ENCODE measurements at regions not wholly inside any gene's neighbourhood (a gene's known extent, or its start where the extent isn't known, plus 50 kb on each side); places are given as distances from the start of the nearest gene placed in this dataset.
"Not testable (repeated sequence)": the region's sequence is repeated elsewhere in the genome, so short reads cannot be mapped to it uniquely, and the experiment has no call there.

DNA sequence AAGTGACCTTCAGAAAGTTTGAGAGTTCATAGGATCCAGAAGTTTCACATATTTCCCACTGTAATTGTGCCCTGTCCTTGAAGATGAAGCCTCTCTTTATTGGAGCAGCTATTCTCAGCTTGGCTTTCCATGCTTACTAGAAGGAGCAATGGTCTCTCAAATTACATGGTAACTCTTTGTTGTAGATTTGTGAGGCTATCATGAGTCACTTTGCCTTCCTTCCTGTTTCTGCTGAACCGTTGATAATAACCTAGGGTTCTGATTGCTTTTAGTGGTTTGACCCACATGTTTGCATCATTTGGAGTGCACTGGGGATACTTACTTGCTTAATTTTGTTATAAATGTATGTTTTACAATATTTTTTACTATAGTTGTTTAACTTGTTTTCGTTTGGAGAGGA lies 772.9 kb upstream of the SLITRK6 start:
- DNase-seq (ENCODE audit: low read depth in 2 of 2), result no peak

GRCh38 chr13:86579662-86580061 lies 780.4 kb upstream of the SLITRK6 start:
- no peak for DNase-seq (ENCODE audit: low read depth in 2 of 2)

GRCh38 chr13:86581706-86582105 lies 782.5 kb upstream of the SLITRK6 start:
- DNase-seq (ENCODE audit: low read depth in 2 of 2), result no peak

GRCh38 chr13:86584301-86584700 lies 785.1 kb upstream of the SLITRK6 start:
- no peak for DNase-seq (ENCODE audit: low read depth in 2 of 2)

- DNase-seq (ENCODE audit: low read depth in 2 of 2), result no peak
These were observed 786.6 kb upstream of the SLITRK6 start for GRCh38 chr13:86585835-86586234.

DNA sequence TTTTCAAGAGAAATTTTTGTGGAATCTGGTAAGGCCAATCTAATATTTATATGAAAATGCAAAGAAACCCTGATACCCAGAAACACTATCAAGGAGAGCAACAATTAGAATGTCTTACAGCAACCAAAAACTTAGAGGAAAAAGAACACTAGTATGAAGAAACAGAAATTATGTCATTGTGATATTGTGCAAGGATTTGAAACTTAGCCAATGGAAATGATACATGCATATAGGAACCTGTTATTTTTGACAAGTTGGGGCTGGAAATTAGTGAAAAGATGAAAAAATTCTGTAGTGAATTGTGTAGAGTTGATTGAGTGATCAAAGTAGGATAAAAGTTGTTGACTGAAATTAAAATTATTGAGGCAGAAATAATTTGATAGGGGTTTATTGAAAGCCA lies 792.6 kb upstream of the SLITRK6 start:
- DNase-seq (ENCODE audit: low read depth in 2 of 2), result no peak

- no peak for DNase-seq (ENCODE audit: low read depth in 2 of 2)
These were observed 802.1 kb upstream of the SLITRK6 start for GRCh38 chr13:86601351-86601750.

DNA sequence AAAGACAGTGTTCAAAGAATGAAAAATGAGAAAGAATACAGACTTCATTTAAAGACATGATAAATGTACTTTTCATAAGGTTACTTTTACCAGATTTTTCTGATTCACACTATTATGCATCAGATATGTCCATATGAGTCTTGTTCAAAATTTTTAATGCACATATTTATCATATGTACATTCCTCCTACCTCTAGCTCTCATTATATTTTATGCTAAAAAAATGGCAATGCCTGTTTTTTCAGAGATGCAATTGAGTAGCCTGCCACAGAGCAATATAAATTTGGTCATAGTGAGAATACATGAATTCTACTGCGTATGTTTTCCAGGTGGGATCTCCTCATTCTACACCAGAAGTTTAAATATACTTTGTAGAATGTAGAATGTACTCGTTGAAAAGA lies 807.0 kb upstream of the SLITRK6 start:
- DNase-seq (ENCODE audit: low read depth in 2 of 2), result no peak

DNA sequence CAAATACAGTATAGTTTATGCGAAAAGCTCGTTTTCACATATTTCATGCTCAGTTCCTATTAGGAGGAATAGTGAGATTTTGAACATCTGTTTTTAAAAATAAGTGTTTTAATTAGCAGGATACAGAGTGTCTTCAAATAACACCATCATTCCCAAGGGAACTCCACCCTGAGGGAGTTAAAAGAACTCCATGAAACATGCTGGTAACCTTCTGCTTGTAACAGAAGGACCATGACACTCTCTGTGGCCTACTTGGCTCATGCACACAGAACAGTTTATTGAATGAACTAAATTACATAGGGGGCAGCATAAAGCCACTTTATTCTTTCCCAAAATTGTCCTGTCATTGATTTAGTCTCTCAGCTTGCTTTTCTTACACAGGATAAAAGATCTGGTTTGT lies 809.5 kb upstream of the SLITRK6 start:
- no peak for DNase-seq (ENCODE audit: low read depth in 2 of 2)

- no peak for DNase-seq (ENCODE audit: low read depth in 2 of 2)
These were observed 834.1 kb upstream of the SLITRK6 start for GRCh38 chr13:86633346-86633745.

DNA sequence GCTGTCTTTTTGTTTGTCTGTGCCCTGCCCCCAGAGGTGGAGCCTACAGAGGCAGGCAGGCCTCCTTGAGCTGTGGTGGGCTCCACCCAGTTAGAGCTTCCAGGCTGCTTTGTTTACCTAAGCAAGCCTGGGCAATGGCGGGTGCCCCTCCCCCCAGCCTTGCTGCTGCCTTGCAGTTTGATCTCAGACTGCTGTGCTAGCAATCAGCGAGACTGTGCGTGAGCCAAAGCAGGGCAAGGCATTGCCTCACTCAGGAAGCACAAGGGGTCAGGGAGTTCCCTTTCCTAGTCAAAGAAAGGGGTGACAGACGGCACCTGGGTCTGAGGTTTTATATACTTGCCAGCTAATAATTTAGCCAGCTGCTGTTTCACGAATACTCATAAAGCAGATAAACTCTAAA lies 852.0 kb upstream of the SLITRK6 start:
- not testable (repeated sequence) for DNase-seq (ENCODE audit: low read depth in 2 of 2)

DNA sequence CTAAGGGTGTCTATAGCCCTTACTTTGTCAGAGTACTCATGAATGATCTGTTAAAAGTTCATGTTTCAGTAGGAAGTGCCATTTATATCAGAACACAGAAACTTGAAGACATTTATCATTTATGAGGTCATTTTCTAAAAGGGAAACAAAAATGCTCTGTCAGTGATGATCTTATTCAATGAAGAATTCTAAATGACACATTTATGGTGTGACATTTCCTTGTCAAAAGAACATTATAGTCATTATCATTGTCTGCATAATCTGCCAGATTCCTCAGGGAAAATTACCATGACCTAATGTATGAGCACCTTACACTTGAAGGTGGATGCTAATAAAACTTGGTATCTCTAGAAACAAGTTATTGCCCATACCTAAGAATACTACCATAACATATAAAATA lies 853.8 kb upstream of the SLITRK6 start:
- DNase-seq (ENCODE audit: low read depth in 2 of 2), result no peak

DNA sequence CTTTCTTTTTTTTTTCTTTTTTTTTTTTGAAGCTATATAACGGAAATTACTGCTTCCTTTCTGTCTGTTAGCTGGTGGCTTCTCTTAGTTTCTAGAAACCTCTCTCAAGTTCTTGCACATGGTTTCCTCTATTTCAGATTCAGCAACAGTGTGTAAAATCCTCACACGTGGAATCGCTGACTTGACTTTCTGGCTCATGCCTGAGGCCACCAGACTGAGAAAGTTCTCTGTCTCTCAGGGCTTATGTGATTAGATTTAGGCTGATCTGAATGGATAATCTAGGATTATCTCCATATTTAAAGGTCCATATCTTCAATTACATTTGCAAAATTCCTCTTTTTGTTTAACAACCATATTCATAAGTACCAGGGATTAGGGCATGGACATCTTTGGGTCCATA lies 856.3 kb upstream of the SLITRK6 start:
- no peak for DNase-seq (ENCODE audit: low read depth in 2 of 2)

- DNase-seq (ENCODE audit: low read depth in 2 of 2), result no peak
These were observed 860.9 kb upstream of the SLITRK6 start for GRCh38 chr13:86660090-86660489.

- no peak for DNase-seq (ENCODE audit: low read depth in 2 of 2)
These were observed 866.6 kb upstream of the SLITRK6 start for GRCh38 chr13:86665842-86666241.

DNA sequence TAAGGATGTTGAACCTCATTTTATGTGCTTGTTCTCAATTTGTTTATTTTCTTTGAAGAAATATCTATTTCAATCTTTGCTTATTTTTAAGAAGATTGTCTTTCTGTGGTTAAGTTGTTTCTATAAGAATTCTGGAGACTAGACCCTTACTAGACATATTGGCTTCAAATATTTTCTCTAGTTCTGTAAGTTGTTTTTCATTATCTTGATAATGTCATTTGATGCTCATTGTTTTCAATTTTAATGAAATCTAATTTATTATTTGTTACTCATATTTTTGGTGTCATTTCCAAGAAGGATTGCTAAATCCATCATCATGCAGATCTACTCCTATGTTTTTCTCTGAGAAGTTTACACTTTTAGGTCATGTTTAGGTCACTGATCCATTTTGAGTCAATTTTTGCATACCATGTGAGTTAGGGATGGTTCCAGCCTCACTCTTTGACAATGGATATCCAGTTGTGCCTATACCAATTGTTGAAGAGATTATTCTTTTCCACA lies 874.8 kb upstream of the SLITRK6 start:
- DNase-seq (ENCODE audit: low read depth in 2 of 2), result no peak

DNA sequence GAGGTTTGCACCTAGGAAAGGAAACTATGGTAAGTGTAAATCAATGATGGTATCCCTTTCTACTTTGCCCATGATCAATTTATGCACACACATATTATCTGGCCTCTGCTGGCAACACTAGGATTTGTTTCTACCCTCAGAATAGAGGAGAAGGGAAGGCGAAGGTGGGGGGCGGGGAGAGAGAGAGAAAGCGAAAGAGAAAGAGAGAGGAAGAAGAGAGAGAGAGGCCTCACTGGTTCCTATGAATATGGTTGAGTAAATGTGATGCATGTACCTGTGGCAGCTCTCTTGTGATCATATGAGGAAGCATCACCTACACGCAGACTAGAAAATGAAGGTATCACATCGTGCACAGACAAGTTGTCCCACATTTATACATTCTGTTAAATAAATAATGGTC lies 882.0 kb upstream of the SLITRK6 start:
- DNase-seq (ENCODE audit: low read depth in 2 of 2), result no peak

DNA sequence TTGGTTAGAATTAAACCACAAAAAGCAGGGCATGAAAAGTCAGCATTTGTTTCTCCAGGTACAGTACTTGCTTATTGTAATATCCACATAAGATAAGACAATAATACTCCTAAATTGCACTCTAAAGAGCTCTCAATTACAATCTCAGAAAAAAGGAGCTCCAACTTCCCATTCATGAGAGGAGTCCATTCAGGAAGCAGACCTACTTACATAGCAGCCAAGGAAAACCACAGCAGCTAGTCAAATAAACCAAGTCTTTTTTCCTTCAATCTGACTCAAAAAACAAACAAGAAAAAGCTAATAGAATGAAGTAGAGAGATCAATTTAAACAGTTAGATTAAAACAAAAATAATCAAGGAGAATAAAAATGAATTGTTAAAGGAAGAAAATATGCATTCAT lies 885.2 kb upstream of the SLITRK6 start:
- no peak for DNase-seq (ENCODE audit: low read depth in 2 of 2)

DNA sequence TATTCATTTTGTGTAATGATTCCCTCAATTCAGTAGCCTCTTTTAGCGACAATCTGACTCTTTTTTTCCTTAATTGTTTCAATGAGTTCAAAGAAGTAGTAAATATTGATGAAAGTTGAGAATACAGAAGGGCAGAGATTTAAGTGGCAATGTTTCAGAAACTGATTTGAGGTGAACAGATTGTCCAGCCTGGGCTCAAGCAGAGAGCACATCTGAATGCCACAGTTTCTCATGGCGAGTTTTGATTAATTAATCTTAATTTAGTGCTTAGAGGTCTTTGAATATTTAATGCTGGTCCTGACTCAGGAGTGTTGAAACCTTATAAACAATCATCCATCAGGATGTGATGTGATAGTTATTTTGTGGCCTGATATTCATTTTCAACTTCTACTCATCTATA lies 890.7 kb upstream of the SLITRK6 start:
- no peak for DNase-seq (ENCODE audit: low read depth in 2 of 2)

DNA sequence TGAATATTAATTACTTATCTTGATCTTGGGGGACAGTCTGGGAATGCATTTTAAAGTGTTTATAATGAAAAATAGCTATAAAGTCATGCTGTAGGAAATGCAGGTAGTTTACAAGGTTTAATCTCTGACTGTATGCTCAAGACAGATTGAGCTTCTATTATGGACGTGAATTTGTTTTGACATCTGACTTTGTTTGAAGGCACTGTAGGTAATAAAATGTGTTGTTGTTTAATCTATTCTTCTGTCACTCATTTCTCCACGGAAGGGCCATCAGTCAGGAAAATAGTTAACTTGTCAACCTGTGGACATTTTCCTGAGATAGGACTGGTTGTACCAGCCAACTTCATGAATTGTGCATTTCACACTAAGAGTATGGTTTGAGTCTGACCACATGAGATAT lies 893.1 kb upstream of the SLITRK6 start:
- DNase-seq (ENCODE audit: low read depth in 2 of 2), result no peak

GRCh38 chr13:86710013-86710412 lies 910.8 kb upstream of the SLITRK6 start:
- no peak for DNase-seq (ENCODE audit: low read depth in 2 of 2)

GRCh38 chr13:86710896-86711295 lies 911.7 kb upstream of the SLITRK6 start:
- no peak for DNase-seq (ENCODE audit: low read depth in 2 of 2)

- no peak for DNase-seq (ENCODE audit: low read depth in 2 of 2)
These were observed 915.3 kb upstream of the SLITRK6 start for GRCh38 chr13:86714495-86714894.

DNA sequence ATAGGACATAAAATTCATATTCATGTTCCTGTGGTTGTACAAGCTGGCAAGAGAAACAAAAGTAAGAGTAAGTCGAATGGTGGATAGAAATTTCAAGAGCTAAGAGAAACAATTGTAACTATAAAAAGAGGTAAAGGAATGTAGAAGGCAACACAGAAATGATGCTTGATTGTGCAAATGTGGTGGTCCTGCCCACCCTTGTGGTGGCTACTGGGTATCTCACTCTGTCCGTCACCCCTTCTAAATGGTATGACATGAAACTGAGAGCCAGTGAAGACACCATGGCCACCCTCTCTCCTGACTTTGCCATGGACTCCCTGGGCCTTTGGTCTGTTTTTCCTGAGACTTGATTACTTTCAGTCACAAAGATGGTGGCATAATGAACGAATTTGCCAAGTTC lies 925.9 kb upstream of the SLITRK6 start:
- no peak for DNase-seq (ENCODE audit: low read depth in 2 of 2)

DNA sequence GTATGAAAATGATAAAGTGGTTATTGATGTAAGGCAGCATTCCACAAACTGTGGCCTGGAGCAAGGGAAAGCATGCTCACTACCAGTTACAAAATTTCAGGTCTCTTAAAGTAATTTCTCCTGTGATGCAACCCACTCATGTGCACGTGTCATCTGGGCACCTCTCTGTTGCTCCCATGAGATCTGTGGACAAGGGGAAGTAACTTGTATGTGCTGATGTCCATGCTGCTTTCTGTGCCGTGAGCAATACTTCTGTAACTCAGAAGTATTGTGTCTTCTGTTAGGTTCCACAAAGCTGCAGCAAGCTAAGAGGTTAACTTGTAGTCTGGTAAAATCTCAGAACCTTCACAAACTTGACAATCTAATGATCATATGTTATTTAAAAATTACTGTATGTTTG lies 930.0 kb upstream of the SLITRK6 start:
- no peak for DNase-seq (ENCODE audit: low read depth in 2 of 2)

Measured in lung microvascular endothelial cell (primary cell).